Stomach smooth muscle (tissue), 2 donors: ENCODE measurements at regions not wholly inside any gene's neighbourhood (a gene's known extent, or its start where the extent isn't known, plus 50 kb on each side); places are given as distances from the start of the nearest gene placed in this dataset.

ENCODE experiments used
- H3K27ac ChIP-seq: one replicate; pipeline ENCODE4 v1.7.0; 2013; ENCODE audit warnings: mild to moderate bottlenecking, low read length, inconsistent platforms
- H3K27me3 ChIP-seq, 2 donors: one replicate each; pipeline ENCODE4 v1.7.0; 2013; ENCODE audit warnings: low read length in 2 of 2; ENCODE audit not compliant: insufficient read depth in 2 of 2, control insufficient read depth in 1 of 2
- H3K36me3 ChIP-seq, 2 donors: one replicate each; pipeline ENCODE4 v1.7.0; 2013; ENCODE audit warnings: low read length in 2 of 2; ENCODE audit not compliant: control insufficient read depth in 2 of 2, insufficient read depth in 2 of 2
- H3K4me1 ChIP-seq: one replicate; pipeline ENCODE4 v1.7.0; 2013; ENCODE audit warnings: low read length; ENCODE audit not compliant: control insufficient read depth, insufficient read depth
- H3K4me3 ChIP-seq, 2 donors: one replicate each; pipeline ENCODE4 v1.7.0; 2013; ENCODE audit warnings: low read length in 2 of 2
- H3K9ac ChIP-seq, 2 donors: one replicate each; pipeline ENCODE4 v1.7.0; 2013; ENCODE audit warnings: low read length in 2 of 2, mild to moderate bottlenecking in 1 of 2
- H3K9me3 ChIP-seq, 2 donors: one replicate each; pipeline ENCODE4 v1.7.0; 2013; ENCODE audit warnings: low read length in 2 of 2; ENCODE audit not compliant: control insufficient read depth in 2 of 2
- donor health status: healthy.
- donor health status: Pancreatic carcinoma.

DNA sequence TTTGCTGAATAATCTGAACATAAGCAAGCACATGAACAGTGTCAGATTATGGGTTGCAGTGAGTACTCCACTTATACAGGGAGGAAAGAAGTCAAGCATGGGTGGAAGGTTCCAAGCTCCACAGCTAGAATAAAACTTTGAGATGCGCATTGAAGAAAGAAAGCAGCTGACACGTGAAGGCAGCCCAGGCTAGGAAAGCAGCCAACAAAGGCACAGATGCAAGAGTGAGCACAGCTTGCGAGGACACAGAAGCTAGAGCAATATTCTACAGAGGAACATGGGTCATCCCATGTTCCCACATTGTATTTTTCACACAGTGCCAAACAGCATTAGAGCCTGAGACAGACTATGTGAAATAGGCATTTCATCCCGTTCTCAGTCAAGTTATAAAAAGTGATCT is 194.6 kb upstream of the TBX20 start:
- H3K4me1 ChIP-seq, result no peaks in the 10 kb centered on the region
- H3K9ac ChIP-seq, result no peak overlapping the region
- no peak overlapping the region for H3K4me3 ChIP-seq
- H3K36me3 ChIP-seq, result no peaks in the 10 kb centered on the region
- H3K9me3 ChIP-seq, result peaks cover 0 to 3% of the 10 kb centered on the region in 2 donors
- no peak overlapping the region for H3K27ac ChIP-seq
- no peaks in the 10 kb centered on the region for H3K27me3 ChIP-seq

DNA sequence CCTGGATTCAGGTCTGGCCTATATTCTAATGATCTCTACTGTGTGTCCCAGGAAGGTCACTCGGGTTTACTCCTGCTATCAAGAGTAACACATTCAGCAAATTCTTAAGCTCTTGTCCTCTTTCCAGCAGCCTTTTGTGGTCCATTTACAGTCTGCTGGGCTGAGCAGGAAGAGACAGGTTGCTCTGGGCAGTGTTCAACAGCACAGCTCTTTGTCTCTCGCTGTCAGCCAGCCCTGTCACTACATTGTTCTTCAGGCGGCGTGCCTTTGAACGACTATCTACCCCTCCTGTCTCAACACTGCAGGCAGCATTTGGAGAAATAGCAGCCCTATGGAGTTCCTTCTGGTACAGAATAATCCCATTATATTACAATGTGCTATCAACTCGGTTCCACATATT is 192.2 kb upstream of the TBX20 start:
- Histone ChIP-seq H3K9ac (no peak overlapping the region), H3K4me1 (no peaks in the 10 kb centered on the region), H3K9me3 (peaks cover 0 to 3% of the 10 kb centered on the region in 2 donors), H3K4me3 (no peak overlapping the region), H3K36me3 (no peaks in the 10 kb centered on the region), H3K27ac (no peak overlapping the region), H3K27me3 (no peaks in the 10 kb centered on the region)

DNA sequence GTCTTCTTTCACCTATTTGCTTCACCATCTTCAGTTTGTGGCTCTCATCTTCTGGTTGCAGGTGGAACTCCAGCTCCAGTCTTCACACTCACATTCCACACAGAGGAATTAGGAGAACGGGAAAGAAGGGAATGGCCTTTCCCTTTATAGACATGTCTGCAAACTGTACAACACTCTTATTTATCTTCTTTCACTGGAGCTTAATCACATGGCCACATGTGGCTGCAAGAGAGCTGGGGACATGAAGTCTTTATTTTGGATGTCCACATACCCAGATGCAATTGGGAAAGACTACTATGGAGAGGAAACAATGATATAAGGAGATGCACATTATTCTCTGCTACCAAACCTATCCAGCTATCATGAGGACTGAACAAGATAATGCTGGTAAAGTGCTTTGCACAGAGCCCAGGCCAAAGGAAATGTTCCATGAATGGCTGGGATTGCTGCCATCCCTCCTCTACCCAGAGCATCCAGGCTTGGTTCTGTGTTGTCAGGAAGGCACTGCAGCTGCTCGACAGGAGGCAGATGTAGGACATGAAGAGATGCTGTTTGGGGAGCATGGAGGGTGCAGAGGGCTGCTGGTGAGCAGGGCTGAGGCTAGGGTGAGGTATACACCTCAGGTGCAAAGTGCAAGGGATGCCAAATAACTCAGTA is 183.8 kb upstream of the TBX20 start:
- Histone ChIP-seq H3K9ac (no peak overlapping the region), H3K27me3 (no peaks in the 10 kb centered on the region), H3K27ac (no peak overlapping the region)

DNA sequence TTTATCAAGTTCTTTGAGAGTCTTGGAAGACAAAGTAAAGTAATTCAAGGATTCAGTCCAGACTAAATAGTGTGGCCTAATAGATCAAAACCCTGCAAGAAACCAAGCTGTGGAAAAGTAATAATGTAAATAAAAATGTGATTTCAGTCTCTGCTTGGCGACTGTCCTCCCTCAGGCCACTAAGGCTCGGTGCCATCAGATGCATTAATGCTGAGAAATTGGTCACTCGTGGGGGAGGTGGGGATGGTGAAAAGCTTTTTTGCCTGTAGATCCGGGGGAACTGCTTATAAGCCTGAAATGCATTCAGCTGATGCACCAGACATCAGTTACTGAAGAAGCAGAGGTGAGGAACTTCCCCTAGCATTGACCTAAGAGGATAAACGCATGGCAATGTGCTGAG is 182.6 kb upstream of the TBX20 start:
- Histone ChIP-seq H3K36me3 (no peaks in the 10 kb centered on the region), H3K9me3 (no peaks in the 10 kb centered on the region), H3K27me3 (no peaks in the 10 kb centered on the region), H3K4me1 (no peaks in the 10 kb centered on the region), H3K9ac (no peak overlapping the region), H3K27ac (no peak overlapping the region), H3K4me3 (no peak overlapping the region)

More for the DNA sequence above, 183.8 kb upstream of the TBX20 start:
- Histone ChIP-seq H3K36me3 (no peaks in the 10 kb centered on the region), H3K4me1 (no peaks in the 10 kb centered on the region), H3K4me3 (no peak overlapping the region), H3K9me3 (no peaks in the 10 kb centered on the region)

DNA sequence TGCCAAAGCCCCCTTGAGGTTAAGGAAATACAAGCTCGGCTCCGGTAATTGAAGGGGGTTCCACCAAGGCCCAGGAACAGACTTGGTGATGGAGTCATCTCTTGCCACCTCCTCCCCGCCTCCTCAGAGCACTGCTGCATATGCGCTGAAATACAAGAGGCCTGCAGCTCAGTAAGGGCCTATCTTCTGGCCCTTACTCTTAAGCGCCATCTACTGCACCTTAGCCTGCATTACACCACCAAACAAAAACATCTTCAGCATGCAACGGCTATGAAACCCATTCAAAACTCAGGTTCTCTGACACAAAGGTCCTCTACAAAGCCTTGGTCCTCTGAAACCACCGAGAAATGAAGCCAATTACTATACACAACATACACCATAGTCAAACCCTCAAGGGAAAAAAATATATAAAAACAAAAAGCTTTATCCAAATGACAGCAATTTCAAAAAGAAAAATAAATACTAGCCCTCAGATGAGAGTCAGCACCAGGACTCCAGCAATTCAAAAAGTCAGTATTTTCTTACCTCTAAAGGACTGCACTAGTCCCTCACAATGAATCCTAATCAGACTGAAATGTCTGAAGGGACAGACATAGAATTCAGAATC is 176.8 kb upstream of the TBX20 start:
- H3K36me3 ChIP-seq, result no peaks in the 10 kb centered on the region
- H3K9me3 ChIP-seq, result peaks cover 3 to 18% of the 10 kb centered on the region in 2 donors
- H3K27me3 ChIP-seq, result peaks cover 0 to 2% of the 10 kb centered on the region in 2 donors
- H3K27ac ChIP-seq, result no peak overlapping the region
- H3K4me3 ChIP-seq, result no peak overlapping the region
- H3K9ac ChIP-seq, result no peak overlapping the region
- no peaks in the 10 kb centered on the region for H3K4me1 ChIP-seq

DNA sequence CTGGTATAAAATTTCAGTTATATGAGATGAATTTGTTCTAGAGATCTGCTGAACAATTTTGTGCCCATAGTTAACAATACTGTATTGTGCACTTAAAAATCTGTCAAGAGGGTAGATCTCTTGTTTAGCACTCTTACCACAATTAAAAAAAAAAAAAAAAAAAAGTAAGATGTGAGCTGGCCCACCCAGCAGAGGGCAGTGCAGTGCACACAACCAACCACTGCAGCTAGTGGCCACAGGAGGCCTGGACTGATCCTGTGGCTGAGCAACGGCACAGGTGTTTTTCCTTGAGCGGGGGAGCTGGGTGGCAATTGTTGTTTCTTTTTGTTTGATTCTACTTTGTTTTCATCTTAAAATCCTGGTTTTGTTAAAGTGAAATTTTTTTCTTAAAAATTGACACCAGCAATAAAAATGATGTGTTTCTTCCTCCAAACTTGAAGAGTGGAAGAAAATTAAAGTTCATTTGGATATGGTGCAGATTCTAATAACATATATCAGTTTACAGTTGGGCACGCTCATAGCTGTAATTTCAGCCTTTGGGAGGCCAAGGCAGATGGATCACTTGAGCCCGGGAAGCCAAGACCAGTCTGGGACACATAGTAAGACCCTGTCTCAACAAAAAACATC is 171.1 kb upstream of the TBX20 start:
- Histone ChIP-seq H3K36me3 (no peaks in the 10 kb centered on the region), H3K4me1 (no peaks in the 10 kb centered on the region), H3K9ac (no peak overlapping the region), H3K27me3 (no peaks in the 10 kb centered on the region), H3K9me3 (peaks cover 3 to 10% of the 10 kb centered on the region in 2 donors), H3K4me3 (no peak overlapping the region), H3K27ac (no peak overlapping the region)

DNA sequence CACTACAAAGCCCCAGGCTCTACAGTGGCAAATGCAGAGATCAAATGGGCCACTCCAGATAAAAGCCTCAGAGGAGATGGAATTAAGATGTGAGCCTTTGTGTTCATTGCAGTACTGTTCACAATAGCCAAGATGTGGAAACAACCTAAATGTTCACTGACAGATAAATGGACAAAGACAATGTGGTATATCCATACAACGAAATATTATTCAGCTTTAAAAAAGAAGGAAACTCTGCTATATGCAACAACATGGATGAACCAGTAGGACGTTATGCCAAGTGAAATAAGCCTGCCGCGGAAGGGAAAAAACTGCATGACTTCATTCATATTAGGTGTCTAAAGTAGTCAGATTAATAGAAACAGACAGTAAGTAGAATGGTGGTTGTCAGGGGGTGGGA is 170.5 kb upstream of the TBX20 start:
- Histone ChIP-seq H3K4me3 (no peak overlapping the region), H3K9ac (no peak overlapping the region), H3K9me3 (peaks cover 2 to 5% of the 10 kb centered on the region in 2 donors), H3K4me1 (no peaks in the 10 kb centered on the region), H3K36me3 (no peaks in the 10 kb centered on the region), H3K27me3 (no peaks in the 10 kb centered on the region), H3K27ac (no peak overlapping the region)

DNA sequence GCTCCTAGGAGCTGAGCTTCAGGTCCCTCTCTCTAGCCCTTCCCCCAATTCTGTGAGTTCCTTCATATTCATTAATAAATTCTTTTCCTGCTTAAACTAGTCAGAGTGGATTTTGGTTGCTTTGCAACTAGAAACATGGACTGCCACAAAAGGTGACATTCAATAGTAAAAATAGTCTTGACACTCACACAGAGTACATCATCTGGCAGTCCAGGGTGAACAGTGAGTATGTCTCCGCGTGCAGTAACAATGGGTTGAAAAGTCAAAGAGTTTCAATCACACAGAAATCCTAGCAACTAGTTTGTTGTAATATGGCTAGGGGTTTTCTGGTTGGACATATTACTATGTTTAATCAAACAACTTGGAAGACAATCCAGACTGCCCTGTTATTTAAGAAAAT is 168.8 kb upstream of the TBX20 start:
- H3K27me3 ChIP-seq, result no peaks in the 10 kb centered on the region
- no peak overlapping the region for H3K9ac ChIP-seq
- H3K4me3 ChIP-seq, result no peak overlapping the region
- H3K4me1 ChIP-seq, result no peaks in the 10 kb centered on the region
- H3K9me3 ChIP-seq, result no peaks in the 10 kb centered on the region
- H3K27ac ChIP-seq, result no peak overlapping the region
- H3K36me3 ChIP-seq, result no peaks in the 10 kb centered on the region

DNA sequence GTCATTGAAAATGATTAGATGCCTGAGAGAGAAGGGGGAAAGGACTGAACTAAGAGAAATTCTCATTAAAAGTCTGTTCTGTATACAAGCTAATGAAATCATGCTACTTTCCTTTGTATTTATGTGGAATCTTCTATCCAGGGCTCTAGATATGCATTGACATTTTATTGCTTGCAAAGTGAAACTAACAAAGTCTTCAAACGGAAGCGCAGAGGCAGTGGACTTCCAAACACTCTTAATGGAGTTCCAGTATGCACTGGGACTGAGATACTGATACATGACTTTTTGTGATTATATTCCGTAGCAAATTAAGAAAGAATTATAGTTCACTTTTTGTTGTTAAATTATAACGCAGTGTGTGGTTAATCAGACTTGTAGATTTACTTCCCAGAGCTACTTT is 166.8 kb upstream of the TBX20 start:
- Histone ChIP-seq H3K27me3 (no peaks in the 10 kb centered on the region), H3K36me3 (no peaks in the 10 kb centered on the region), H3K27ac (no peak overlapping the region), H3K9me3 (no peaks in the 10 kb centered on the region), H3K4me1 (no peaks in the 10 kb centered on the region), H3K4me3 (peak overlapping the region in 1 of 2 donors; percentile 50), H3K9ac (peak overlapping the region in 1 of 2 donors; percentile 30)

DNA sequence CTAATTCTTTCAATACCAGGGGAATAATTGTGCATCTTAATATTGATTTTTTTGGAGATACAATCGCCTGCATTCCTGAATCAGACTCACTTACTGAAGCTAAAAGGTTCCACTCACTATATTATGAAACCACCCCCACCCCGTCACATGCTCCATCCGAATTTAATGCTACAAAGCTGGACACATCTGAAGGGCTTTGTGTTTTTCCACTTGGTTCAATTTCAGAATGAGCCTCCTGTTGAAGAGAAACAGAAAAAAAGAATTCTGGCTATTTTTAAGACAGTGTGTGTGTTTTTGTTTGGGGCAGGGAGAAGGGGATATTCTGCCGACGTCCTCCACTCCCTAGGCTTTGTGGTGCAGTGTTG is 165.5 kb upstream of the TBX20 start:
- Histone ChIP-seq H3K9ac (no peak overlapping the region), H3K4me1 (no peaks in the 10 kb centered on the region), H3K27me3 (no peaks in the 10 kb centered on the region), H3K9me3 (no peaks in the 10 kb centered on the region), H3K36me3 (no peaks in the 10 kb centered on the region), H3K27ac (no peak overlapping the region), H3K4me3 (no peak overlapping the region)
